ENCODE measurements at regions not wholly inside any gene's neighbourhood (a gene's known extent, or its start where the extent isn't known, plus 50 kb on each side); places are given as distances from the start of the nearest gene placed in this dataset.
"Not testable (repeated sequence)": the region's sequence is repeated elsewhere in the genome, so short reads cannot be mapped to it uniquely, and the experiment has no call there.

GRCh38 chr2:66171530-66171929 is 263.4 kb upstream of the MEIS1 start:
- DNase-seq: no peak

GRCh38 chr2:66170744-66171330 is 264.1 kb upstream of the MEIS1 start:
- DNase-seq: no peak

GRCh38 chr2:66169076-66169475 is 265.8 kb upstream of the MEIS1 start:
- DNase-seq: no peak

DNA sequence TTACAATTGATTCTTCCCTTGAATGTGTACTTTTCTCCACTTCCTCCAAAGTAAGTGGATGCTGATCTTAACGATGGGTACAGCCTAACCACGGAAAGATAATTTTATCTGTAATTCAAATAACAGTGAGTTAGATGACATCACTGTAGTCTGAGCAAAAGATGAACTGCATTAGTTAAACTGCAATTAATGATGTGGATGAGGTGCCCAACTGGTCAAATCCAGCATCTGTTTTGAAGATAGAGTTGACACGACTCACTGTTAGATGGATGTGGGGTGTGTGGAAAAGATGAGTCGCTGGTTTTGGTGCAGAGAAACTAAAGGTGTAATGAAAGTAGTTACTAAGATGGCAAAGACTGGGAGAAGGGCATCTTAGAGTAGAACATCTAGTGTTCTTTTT is 270.5 kb upstream of the MEIS1 start:
- DNase-seq: no peak

GRCh38 chr2:66156171-66156570 is 278.8 kb upstream of the MEIS1 start:
- no peak for DNase-seq

DNA sequence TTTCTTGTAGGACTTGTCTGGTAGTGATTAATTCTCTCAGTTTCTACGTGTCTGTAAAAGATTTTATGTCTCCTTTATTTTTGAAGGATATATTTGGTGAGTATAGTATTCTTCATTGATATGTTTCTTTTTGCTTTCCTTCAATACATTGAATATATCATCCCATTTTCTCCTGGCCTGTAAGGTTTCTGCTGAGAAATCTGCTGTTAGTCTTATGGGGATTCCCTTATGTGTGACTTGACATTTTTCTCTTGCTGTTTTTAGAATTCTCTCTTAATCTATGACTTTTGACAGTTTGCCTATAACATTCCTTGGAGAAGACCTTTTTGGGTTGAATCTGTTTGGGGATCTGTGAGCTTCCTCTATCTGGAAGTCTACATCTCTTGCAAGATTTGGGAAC is 281.0 kb upstream of the MEIS1 start:
- no peak for DNase-seq

DNA sequence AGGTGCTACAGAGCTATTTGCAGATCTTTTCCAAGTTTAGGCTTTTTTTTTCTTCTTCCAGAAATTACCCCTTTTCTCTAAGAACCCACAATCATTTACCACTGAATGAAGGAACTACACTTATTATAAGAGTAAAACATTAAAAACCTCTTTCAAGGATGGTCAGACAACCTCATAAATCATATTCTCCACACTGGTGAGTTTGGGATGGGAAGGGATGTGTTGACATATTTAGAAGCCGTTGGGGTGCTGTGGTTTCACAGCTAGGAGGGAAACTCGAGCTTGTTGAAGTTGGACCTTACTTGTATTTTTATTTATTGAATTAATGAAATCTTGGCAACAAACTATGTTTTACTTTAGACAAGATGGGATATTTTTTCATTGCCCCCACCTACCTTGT is 289.4 kb upstream of the MEIS1 start:
- no peak for DNase-seq

DNA sequence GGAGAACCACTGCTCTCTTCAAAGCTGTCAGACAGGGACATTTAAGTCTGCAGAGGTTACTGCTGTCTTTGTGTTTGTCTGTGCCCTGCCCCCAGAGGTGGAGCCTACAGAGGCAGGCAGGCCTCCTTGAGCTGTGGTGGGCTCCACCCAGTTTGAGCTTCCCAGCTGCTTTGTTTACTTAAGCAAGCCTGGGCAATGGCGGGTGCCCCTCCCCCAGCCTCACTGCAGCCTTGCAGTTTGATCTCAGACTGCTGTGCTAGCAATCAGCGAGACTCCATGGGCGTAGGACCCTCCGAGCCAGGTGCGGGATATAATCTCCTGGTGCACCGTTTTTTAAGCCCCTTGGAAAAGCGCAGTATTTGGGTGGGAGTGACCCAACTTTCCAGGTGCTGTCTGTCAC is 290.6 kb upstream of the MEIS1 start:
- DNase-seq: not testable (repeated sequence)

DNA sequence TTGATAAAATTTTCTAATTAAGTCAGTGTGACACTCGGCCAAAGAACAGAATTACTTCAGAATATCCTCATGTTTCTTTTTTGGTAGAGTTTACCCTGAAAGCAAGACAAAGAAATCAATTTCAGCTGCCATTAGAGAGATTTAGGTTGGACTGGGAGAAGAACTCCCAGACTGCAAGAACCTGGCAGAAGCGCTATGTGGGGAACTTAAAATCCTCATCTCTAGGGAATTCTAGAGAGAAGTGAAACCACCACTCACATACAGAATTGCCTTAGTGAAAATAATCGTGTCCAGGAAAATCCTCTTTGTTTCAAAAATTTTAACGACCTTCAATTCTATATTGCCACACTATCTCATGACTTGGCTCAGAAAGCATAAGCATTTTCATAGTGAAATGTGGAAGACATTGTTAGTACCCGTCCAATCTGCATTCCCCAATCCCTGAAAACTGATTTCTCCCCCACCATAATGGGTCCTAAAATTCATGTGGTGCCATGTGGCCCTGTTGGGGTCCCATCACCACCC is 297.3 kb upstream of the MEIS1 start:
- no peak for DNase-seq

DNA sequence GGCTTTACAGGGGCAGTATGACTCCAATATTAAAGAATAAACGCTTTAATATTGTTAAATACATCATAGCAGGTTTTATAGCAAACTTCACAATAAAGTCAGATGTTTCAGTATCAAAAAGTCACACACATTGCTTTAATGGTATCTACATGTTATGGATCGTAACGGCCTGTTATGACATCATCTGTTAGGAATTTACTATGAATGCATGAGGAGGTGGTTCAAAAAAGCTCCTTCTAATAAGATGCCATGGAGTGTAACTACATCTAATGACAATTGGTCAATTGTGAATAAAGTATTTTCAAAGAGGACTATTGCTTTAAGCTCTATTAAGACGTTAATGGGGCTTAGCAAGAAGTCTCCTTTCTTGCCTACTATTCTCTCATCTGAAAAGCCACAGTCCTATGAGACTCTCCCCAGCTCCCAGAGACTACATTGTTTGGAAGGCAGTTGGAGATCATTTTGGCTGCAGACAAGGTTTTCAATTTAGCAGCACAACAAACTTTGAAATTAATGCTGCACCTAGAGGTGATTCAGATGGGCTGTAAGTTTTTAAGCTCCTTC is 300.7 kb upstream of the MEIS1 start:
- peak; percentile 35 for DNase-seq

GRCh38 chr2:66127656-66128055 is 307.3 kb upstream of the MEIS1 start:
- no peak for DNase-seq

GRCh38 chr2:66127061-66127460 is 307.9 kb upstream of the MEIS1 start:
- DNase-seq: no peak

DNA sequence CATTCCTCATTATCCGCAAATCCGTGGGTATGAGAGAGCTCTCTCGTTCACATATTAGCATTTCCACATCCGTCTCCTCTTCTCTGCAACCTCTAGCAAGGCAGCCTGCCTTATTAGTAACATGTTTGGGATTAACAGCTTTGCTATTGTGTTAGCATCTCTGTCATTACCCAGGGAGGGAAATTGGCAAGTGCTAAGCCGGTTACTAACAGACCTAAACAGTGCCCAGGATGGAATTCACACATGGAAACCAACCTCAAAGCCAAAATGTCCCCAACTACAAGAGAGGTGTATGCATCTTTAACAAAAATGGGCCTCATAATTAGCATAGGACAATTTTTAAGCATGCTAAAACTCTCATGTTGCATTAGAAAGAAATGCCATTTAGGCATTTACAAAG is 309.0 kb upstream of the MEIS1 start:
- DNase-seq: no peak

- no peak for DNase-seq
Measured at GRCh38 chr2:66122516-66122915, 312.4 kb upstream of the MEIS1 start.

DNA sequence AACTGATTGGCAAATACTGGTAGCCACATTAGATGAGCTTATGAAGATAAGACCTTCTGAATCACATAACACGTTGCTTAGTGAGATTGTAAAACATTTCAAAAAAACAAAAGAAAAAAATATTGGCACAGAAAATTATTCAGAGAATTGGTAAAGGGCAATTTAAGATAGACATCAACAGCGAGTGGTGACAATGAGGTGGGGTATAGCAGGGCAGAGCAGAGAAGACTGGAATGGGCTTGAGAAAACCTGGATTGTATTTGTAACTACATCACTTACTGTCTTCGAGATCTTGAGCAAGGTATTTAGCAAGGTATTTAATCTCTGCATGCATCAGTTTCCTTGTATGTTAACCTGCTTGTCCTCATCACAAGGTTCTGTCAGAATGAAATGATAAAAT is 313.0 kb upstream of the MEIS1 start:
- DNase-seq: no peak

DNA sequence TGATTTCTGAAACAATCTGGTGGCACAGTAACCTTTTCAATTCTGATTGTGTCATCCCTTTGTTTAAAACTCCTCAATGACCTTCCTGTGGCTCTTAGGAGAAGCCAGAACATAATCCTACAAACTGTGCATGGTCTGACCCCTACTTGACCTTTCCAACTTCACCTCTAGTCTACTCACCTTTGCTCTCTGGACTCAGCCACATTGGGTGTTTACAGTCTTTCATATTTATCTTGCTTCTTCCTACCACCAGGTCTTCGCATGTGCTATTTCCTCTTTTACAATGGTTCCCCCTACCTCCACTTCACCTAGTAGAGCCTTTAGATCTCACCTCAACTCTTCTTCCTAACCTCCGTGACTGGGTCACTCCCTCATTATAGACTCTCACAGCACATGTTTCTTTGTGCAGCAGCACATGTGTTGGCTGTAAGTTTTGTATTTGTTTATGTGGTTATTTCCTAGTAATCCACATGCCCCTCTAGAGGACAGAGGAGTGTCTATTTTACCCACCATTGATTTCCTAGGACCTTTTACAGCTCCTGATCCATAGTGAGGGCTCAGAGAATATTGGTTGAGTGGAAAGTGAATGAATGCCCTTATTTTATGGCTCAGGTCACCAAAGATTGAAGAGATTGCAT is 320.8 kb upstream of the MEIS1 start:
- DNase-seq: no peak

- DNase-seq: no peak
Measured at GRCh38 chr2:66111706-66112105, 323.2 kb upstream of the MEIS1 start.

- no peak for DNase-seq
Measured at GRCh38 chr2:66110608-66111007, 324.3 kb upstream of the MEIS1 start.

DNA sequence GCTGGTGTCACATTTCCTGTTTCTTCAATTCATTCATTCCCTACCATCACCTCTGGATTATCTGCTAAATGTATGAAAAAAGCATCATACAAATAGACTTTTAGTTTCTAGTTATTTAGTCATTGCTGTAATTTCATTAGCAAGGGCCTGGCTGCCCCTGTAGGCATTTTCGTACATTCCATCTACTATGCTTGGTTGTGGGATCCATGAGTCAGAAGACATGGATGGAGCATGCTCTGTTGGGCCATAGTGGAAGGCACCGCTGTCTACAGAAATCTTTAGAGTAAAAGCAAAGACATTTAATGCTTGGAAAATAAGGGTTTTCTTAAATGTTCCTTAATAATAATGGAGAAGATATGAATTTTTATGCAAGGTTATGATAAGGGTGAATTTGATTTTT is 324.8 kb upstream of the MEIS1 start:
- no peak for DNase-seq

GRCh38 chr2:66109419-66109818 is 325.5 kb upstream of the MEIS1 start:
- DNase-seq: no peak

DNA sequence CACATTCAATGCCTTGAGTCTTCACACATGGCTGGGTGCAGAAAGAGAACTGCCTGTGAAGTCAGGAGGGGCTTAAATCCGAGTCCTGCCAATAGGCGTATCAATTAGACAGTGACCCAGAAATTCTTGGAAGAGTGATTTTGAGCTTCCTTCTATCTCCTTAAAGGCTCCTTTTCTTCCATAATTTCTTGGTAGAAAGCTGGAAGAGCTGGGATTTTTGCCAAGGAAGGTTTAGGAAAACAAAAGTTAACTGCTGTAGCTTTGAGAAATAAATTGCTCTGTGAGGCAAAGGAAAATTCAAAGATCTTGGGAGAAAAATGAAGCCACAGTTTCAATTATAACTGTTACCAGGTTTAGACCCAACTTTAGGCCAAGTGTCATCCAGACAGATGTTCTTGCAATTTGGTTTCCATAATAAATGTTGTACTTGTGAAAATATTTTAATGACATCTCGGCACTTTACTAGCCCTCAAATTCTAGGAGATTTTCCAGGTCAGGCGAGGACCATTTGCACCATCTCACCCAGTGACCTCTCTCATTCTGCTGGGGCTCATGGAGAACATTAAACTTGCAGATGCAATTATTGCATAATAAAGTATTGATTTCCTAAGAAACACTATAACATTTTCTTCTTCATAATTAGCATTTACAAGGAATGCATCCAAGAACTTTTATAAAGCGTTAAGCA is 329.7 kb upstream of the MEIS1 start:
- no peak for DNase-seq

DNA sequence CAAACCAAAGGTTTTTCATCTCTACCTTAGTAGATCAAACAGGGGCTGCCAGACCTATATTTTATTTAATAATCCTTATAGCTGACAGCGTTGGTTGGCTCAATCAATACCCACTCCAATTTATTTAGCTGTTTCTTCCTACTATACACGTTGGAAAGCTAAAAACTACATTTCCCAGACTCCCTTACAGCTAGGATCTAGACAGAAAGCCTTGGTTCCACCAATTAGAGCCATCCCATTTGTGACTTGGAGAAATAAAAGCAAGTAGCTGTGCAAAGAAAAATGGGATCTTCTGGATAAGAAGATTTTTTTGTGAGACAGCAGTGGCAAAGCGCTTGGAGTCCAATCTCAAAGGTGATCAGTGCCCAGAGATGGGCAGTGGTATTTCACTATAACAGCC is 331.3 kb upstream of the MEIS1 start:
- DNase-seq: no peak

GRCh38 chr2:66101206-66101605 is 333.7 kb upstream of the MEIS1 start:
- no peak for DNase-seq

DNA sequence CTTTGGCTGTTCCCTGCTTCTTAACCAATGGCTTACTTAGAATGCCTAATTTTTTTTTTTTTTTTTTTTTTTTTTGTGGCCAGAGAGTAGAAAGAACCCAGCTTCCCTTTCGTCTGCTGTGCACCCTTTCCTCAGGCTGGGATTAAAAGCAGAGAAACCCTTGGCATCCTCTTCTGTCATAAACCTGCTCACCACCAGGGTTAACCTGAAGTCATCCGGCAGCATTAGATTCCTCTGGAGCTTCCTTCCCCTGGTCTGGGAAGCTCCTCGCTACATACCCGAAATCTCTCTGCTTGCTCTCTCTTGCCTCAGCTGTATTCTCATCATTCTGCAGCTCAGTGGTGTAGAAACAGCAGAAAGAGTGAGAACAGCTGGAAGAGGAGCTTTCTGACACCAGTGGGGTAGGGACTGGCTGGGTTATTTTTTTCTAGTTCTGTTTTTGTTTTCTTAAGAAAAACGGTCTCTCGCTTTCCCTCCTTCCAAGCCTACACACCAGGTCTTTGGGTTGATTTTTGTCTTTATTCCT is 339.0 kb upstream of the MEIS1 start:
- no peak for DNase-seq
